HG03354 (cell line): ENCODE measurements at regions not wholly inside any gene's neighbourhood (a gene's known extent, or its start where the extent isn't known, plus 50 kb on each side); places are given as distances from the start of the nearest gene placed in this dataset.
"Not testable (repeated sequence)": the region's sequence is repeated elsewhere in the genome, so short reads cannot be mapped to it uniquely, and the experiment has no call there.

ENCODE experiments used
- ATAC-seq: cut with Tn5 transposase; IDR thresholded peaks from one replicate; pipeline ENCODE4 v1.9.1; 2021; ENCODE audit warnings: mild to moderate bottlenecking; ENCODE audit not compliant: unreplicated experiment, poor library complexity, severe bottlenecking

DNA sequence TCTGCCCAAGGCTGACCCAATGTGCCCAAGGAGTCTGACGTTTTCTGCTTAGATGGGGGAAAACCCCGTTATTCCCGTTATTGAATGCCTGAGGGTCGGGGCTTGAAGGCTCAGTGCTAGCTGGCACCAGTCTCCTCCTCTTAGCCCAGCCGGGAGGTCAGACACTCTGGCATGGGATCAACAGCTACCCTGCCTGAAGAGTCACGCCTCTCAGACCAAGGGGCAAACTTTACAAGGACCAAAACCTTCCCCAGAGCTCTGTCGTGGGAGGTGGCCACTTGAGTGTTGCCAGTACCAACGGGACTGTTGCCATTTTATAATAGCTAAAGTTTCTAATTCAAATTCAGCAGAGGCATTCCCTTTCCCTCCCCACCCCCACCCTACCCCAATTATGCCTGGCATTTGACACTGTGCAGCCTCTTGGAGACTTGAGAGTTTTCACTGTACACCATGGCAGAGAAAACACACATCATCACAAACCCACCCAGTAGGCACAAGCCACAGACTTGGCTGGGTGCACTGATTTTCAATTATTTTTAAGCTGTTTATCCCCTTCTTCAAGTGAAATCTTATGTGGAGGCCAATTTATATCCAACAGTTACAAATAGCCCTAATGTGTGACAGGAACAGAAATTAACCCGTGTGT is 137.5 kb upstream of the SYT13 start:
- no peak for ATAC-seq

DNA sequence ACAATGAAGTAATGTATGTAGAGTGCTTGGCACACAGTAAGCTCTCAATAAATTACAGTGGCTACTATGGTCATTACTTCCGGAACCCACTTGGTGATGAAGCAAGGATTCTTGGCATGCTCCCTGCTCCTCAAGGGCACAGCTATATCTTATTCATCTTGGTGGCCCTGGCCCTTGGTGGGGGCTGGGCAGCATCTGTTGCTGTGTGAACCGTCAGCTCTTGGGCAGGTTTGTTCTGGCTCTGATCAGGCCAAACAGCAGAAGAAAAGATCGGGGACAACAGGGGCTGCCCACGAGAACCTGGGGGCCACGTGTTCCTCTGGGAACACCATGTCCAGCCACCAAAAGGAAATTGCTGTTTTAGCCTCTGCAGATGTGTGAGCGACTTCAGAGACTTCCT is 136.9 kb upstream of the SYT13 start:
- ATAC-seq: no peak

GRCh38 chr11:45414088-45414487 is 127.9 kb upstream of the SYT13 start:
- ATAC-seq: no peak

GRCh38 chr11:45413156-45413858 is 127.2 kb upstream of the SYT13 start:
- no peak for ATAC-seq

DNA sequence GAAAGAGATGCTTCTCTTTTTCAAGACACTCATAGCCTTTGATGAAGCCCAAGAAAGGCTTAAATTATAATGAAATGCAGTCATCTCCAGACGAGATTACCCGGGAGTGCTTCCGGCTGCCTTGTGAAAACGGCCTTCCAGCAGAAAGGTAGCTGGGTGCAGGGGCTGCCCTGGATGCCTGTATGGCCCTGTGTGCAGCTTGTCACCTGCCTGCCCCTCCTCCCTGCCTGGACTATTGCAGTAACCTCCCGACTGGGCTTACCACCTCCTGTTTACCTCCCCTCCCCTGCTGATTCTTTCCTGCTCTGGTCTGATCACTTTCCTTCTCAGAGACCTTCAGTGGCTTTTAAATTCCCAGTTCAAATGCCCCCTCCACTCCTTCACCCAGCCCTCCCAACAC is 126.4 kb upstream of the SYT13 start:
- no peak for ATAC-seq

DNA sequence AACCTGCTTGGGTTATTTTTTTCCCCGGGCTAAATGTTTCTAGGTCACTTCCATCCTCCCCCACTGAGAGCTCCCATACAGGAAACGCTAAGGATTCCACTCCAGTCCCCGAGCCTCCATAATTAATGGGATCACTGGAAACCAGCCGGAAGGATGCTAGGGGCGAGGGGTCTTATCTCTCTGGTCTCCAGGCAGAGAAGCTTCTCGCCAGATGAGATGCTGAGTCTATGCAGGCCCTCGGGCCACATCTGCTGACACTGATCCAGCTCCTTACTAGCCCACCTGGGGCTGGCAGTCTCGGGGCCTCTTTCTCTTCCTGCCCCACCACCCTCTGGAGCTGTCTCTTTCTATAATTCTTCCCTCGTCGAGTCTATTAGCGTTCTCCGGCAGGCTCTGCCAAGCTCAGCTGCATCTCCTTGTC is 125.9 kb upstream of the SYT13 start:
- ATAC-seq: no peak

DNA sequence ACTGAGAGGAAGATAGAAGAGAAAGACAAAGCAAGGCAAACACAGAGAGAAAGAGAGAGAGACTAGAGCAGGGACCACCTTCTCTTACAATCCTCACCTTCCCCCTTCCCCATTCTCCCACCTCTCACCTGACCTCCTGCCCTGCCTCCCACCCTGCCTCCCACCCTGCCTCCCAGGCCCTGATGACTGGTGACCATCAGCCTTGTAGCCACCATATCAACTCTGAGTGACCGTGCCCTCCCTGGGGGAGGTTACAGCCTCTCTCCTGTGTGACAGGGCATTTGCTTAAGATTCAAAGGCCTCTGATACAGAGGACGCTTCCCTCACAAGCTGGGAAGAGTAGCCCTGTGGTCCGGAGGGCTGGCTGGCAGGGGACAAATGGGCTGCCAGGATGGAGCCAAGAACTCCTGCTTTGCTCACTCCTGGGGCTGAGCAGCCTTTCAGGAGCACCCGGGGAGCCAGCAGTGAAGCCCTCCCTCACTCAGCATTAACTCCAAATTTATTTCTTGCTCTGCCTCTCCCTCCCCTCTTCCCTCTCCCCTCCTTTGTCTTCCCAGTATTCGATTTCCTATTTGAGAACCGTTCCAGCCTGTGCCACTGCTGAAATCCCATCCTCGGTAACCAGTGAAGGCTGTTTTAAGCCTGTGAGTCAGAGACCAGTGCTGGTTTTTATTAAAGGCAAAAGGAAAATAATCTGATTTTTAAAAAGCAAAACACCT is 125.2 kb upstream of the SYT13 start:
- ATAC-seq: no peak

GRCh38 chr11:45410391-45411227 is 124.5 kb upstream of the SYT13 start:
- ATAC-seq: no peak

DNA sequence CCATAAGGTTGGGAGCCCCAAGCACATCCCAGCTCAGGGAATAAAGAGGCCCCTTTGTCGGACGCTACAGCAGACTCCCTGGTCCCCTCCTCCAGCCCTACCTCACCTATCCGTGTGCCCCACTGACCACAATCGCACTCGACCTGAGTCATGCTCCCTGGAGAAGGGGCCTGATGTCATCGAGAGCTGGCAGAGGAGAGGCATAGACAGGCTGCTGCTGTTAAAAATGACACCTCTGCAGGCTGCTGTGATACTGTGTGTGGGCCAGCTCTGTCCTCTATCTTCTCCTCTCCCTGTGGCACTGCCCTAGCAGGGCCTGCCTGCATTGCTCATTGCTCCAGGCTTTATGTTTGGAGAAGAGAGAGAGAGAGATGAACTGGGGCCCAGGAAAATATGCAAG is 123.4 kb upstream of the SYT13 start:
- ATAC-seq: no peak

GRCh38 chr11:45407226-45407625 is 121.1 kb upstream of the SYT13 start:
- ATAC-seq: no peak

- ATAC-seq: no peak
These were observed 120.0 kb upstream of the SYT13 start for GRCh38 chr11:45405916-45406670.

DNA sequence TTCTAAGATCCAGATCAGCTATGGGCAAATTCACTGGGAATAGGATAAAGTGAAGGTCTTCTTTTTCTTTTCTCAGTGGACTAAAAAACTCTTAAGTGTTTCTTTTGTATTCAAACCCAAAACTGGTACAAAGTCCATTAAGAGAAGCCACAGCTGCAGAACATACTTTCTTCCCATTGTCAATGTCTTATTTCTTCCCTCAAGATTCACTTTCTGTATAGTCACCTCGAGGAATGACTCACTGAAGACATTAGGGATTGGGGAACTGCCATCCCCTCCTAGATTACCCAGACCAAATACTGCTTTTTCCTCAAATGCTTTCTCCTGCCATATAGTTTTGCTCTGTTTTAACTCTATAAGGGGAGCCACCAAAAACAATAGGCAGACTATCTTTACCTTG is 117.4 kb upstream of the SYT13 start:
- ATAC-seq: not testable (repeated sequence)

DNA sequence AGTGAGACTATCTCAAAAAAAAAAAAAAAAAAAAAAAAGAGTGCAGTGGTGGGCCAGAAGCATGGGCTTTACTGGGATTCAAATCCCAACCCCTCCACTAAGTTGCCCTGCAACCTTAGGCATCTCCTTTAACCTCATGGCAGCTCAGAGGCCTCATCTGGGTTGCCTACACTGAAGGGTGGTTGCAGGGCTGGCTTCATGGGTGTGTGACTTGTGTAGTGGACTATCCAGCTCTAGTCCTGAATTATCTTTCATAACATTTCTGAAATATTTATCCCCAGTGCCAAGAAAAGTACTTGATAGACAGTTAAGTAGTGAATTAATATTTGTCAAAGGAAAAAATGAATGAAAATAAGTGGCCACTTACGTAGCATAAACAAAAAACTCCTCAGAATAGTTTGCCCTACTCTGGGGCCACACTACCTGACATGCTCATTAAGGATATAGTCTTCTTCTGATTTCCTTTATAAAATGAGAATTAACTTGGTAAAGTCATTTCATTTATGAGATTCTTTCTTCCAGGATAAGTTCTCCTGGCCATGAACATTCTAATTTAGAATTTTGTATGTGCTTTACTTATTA is 116.0 kb upstream of the SYT13 start:
- no peak for ATAC-seq

DNA sequence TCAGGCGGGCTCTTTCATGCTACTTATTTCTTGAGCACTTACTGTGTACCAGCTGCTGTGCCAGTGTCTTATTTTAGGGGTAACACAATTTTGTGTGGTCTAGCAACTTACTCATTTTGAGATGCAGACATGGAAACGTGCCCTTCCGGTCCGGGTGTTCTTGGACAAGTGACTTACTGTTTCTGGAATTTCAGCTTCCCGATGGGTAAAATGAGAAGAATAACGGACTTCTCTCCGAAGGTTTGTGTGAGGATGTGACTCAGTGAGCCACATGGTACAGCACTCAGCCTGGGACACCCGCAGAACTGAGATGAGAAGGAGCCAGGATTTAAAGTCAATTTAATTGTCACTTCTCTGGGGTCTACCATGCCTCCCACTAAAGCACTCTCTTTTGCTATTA is 114.5 kb upstream of the SYT13 start:
- ATAC-seq: no peak

DNA sequence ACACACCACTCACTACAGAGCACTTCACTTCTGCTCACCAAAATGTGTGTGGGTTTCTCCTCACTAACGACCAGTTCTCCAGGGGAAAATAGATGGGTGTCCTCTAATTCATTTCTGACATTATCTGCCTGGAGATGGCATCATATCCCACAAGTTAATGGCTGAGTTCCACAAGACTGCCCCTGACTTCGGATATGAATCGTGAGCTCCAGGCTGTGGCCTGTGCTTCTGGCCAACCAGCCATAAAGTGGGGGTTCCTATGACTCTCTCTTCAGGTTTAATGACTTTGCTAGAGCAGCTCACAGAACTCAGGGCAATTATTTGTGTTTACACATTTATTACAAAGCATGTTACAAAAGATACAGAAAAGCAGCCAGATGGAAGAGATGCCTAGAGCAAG is 113.0 kb upstream of the SYT13 start:
- ATAC-seq: no peak

DNA sequence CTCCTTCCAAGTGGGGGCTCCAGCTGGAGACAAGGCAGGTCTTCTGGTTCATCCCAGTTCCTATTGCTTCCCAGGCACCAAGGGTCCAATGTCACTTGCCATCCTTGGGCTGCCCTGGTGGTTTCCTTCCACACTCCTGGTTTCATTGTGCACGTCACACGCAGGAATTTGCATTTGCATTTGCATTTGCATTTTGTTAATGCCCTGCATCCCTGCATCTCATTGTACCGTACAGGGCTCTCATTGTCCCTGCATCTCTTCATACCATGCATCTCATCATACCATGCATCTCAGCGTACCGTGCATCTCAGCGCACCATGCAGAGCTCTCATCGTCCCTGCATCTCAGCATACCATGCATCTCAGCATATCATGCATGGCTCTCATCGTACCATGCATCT is 112.2 kb upstream of the SYT13 start:
- no peak for ATAC-seq

- ATAC-seq: no peak
These were observed 110.3 kb upstream of the SYT13 start for GRCh38 chr11:45396394-45396793.

DNA sequence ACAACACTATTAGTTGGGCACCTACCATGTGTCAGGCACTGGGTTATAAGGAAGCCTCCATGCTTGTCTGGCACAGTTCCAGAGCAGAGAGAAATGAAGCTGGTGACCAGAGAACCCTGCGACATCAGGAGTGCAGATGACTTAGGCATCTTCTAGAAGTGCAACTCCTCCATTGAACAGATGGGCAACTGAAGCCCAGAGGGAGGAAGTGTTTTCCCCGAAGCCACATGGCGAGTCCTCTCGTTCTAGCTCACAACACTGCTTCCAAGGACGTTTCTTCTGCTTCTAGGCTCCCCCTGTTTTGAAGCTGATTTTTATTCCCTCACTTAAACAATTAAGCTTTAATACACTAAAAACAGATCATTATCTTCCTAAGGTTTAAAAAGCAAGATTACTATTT is 109.8 kb upstream of the SYT13 start:
- no peak for ATAC-seq

GRCh38 chr11:45395421-45395820 is 109.3 kb upstream of the SYT13 start:
- ATAC-seq: no peak
